ENCODE measurements at regions not wholly inside any gene's neighbourhood (a gene's known extent, or its start where the extent isn't known, plus 50 kb on each side); places are given as distances from the start of the nearest gene placed in this dataset.
"Not testable (repeated sequence)": the region's sequence is repeated elsewhere in the genome, so short reads cannot be mapped to it uniquely, and the experiment has no call there.

DNA sequence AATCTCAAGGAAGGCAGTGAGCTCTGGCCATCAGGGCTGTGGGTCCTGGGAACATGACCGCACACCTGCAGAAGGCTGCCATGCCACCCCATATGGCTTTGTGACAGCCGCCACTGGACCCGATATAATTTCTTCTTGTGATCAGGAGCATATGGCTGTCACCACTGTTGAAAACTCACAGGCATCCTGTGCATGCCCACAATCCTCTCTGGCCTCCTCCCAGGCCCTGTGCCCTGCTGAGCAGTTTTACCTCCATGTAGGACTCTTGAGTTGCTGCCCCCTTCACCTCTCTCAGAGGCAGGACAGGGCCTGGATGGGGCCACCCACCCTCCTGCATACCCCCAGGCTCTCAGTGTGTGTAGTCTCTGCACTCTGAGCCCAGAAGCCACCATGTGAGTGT is 391.9 kb upstream of the AKR1E2 start:
- no peak for DNase-seq

DNA sequence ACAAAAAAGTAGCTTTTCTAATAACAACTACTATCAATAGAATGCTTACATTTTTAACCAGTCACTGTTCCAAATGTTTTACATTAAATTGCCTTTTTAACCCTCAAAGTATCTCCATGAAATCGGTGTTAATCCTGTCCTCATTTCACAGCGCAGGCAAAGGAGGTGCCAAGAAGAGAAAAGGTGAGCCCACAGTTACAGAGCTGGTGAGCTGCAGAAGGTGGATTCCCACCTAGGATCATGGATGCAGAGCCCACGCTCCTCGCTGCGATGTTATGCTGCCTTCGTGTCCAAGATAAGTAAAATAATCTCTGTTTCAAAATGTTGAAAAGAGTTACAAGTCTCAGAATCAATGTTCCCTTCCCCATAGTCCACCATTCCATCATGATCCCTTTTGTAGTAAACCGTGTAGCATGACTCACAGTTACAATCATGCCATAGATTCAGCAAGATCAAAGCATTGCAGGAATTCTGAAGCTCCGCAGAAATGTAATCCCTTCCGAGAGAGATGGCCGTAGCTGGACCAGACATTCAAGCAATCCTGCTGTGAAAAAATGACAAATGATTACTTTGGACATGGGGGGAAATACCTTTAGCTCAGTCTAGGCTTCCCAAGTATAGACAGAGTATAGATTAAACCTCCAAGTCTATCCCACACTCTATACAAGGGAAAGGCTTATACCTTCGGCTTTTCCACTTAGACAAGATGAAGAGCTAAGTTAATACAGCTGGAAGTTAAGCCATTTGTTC is 394.7 kb upstream of the AKR1E2 start:
- DNase-seq, result no peak

DNA sequence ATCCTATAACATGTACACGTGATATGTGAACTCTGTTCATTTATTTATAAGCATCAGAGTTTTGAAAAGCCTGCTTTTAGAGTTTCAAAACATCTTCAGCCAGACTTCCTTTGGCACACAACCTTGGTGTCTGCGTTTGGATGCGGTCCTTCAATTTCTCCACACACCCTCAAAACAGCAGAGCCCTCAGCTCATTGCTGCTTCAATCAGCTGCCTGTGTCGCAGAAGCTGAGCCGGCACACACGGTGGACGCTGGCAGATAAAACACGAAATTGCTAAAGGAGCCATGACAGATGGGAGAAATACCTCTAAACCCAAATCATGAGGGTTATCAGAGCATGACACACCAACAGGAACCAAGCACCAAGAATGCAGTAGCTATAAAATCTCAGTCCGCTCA is 396.4 kb upstream of the AKR1E2 start:
- DNase-seq, result peak; percentile 1

DNA sequence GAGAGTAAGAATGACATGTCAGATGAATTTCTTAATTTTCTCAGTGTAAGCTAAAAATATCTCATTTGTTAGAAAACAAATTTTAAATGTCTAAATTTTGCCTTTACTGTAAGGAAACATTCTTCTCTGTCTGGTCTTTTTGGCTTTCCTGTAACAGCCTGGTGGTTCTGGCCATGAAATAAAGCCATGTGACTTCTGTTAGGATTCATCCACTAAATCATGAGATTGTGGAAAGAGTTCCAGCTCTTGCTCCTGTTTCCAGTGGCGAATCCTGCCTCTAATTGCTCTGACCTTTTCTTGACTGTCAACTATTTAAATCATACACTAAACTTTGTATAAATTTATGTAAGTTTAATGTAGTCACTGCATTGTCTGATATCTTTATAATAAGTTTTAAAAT is 398.5 kb upstream of the AKR1E2 start:
- no peak for DNase-seq

DNA sequence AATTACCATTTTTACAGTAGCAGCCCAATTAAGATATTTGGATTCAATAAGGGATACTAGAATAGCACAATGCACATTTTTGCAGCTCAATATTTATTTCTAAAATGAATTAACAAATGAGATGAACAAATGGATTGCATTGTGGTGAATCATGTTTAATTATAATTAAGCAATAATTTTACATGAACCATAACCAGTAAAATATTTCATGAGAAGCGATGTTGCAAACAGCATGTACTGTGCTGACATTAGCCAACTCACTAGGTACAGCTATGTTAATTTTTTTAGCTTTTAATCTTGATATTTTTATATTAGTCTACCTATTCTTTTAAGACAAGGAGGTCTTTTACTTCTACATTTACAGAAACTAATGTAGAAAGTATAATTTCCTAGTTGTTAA is 399.1 kb upstream of the AKR1E2 start:
- no peak for DNase-seq

DNA sequence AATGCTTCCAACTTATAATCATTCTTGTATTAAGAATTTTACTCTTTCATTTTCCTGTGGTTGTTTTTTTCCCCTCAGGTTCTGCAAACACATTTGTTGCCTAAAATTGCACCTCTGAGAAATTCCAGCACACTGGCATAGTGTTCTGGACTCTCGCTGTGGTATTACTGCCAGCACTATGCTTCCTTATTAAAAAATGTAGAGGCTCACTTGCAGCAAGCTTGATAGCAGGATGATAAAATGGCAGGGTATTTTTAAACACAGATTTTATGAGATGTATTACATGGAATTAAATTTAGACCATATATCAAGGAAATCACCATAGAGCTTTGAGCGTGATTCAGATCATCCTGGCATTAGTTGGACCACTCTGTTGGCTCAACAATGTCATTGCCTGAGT is 416.7 kb upstream of the AKR1E2 start:
- no peak for DNase-seq

DNA sequence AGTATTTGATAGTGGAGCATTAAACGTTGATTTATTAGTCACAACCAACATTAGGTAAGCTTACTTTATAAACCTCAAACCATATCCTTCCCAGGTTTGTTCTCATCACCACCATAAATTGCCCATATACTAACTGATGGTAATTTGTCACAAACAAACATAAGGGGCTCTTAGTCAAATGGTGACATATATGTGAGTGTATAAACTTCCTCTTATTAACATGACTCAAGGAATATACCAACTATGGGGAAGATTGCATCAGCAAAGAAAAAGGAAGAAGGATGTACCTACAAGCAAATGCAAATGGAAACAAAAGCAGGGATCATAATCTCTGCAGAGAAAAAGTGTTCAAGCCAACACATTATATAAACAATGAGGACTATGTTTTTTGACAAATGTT is 418.2 kb upstream of the AKR1E2 start:
- DNase-seq, result no peak

DNA sequence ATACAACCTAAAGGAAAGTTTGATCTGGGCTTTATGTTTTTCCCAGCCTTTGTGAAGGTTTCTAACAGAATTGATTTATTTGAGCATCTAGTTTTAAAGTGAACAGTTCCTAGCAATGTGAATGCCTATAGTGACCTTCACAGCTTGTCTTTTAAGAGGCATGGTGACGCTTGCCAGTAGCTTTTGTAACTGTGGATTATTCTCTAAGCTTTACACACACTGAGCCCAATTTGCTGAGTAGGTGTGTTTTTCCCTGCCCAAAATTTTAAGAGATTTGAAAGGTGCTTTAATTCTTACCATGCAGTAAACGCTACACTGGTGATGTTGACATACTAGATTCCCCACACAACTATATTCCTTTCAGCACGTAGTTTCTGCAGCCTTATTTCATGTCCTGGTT is 420.2 kb upstream of the AKR1E2 start:
- DNase-seq, result no peak

DNA sequence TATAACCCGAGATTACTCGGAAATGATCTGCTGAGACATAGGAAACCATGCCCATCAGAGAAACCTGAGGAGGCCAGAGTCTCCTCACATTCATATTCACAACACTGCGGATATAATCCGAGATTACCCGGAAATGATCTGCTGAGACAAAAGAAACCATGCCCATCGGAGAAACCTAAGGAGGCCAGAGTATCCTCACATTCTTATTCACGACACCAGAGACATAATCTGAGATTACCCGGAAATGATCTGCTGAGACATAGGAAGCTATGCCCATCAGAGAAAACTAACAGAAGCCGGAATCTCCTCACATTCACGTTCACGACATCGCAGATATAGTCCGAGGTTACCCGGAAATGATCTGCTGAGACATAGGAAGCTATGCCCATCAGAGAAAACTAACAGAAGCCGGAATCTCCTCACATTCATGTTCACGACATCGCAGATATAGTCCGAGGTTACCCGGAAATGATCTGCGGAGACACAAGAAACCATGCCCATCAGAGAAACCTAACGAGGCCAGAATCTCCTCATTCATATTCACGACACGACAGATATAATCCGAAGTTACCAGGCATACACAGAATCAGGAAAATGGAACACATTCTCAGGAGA is 422.3 kb upstream of the AKR1E2 start:
- DNase-seq, result no peak

DNA sequence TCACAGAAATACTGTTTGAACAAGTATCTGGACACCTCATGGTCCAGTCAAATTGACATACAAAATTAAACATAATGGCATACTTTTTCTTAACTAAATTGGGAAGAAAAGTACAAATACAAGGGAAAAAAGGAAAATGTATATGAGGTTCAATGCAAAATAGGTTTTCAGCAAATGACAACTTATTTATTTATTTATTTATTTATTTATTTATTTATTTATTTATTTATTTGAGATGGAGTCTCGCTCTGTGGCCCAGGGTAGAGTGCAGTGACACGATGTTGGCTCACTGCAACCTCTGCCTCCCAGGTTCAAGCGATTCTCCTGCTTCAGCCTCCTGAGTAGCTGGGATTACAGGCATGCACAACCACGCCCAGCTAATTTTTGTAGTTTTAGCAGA is 424.9 kb upstream of the AKR1E2 start:
- DNase-seq, result not testable (repeated sequence)

DNA sequence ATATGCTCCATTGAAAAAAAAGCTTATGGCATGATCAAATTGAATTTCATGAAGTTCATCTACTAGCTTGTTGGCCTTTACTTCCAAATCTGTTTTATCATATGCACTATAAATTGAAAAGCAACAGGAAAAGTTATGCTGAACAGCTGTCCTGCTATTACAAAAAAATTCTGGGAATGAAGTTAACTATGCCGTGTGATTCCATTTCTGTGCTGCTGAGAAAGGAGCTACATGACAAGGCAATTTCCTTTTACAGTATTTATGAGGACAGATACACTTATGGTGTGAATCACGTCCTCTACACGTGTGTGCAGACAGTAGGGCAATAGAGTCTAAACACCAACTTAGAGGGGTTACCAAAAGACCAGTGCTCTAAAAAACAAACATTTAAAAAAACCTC is 426.5 kb upstream of the AKR1E2 start:
- no peak for DNase-seq

DNA sequence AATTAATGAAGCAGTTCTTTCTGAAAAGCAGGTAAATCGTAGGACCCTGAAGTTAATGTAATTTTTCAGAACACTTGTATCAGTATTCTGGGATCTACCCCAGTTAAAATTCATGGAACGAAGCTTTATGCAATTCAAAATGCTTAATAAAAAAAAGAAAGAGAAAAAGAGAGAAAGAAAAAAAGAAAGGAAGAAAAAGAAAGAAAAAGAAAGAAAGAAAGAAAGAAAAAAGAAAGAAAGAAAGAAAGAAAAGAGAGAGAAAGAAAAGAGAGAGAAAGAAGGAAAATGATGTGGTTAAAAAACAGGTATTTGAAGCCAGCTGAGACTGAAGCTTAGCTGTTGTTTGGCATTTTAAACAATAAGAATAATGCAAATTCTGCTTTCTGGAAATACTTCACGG is 427.4 kb upstream of the AKR1E2 start:
- DNase-seq, result no peak

DNA sequence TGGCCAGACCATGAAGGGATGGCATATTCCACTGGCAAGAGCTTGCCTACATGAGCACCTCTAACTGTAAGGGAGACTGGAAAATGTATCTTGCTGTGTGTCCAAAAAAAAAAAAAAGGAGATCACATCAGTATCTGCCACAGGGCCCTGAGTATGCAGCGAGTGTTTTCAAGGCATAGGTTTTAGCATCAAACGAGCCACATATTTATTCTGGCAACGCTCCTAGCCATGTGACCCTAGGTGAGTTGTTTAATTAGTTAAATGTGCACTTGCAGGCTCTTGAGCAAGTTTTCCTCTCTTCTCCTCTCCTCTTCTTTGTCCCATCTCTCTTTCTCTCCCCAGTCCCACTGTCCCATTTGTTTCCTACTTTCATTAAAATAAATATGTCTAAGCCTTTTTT is 428.7 kb upstream of the AKR1E2 start:
- DNase-seq, result no peak

DNA sequence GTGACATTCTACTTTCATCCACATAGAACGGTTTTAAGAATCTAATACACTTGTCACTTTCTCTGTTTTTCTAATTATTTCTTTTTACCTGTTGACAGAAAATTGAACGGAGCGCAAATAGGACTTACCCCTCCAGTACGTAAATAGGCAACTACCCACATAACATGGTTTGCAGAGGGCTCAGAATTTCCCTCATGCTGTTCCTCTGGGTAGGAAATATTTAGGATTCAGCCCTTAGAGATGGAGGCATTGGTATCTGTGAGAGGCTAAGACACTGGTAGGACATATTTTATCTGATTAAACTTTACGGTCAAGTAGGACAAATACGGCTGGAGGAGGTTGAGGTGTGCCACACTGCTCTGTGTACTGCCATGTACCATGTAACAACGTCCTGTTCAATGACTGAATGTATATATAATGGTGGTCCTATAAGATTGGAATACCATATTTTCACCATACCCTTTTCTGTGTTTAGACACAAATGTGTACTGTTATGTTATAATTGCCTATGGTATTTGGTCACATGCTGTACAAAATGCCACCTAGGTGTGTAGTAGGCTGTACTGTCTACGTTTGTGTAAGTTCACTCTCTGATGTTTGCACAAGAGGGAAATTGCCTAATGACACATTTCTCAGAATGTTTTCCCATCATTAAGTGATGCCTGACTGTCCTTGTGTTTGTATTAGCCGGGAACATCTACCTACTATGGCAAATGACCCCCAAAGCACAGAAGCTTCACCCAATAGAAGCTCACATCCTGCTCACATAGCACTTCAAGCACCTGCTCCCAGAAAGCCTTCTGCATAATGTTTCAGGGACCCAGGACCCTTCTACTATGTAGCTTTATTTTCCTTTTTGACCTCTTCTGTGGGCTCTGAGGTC is 429.4 kb upstream of the AKR1E2 start:
- DNase-seq, result no peak

DNA sequence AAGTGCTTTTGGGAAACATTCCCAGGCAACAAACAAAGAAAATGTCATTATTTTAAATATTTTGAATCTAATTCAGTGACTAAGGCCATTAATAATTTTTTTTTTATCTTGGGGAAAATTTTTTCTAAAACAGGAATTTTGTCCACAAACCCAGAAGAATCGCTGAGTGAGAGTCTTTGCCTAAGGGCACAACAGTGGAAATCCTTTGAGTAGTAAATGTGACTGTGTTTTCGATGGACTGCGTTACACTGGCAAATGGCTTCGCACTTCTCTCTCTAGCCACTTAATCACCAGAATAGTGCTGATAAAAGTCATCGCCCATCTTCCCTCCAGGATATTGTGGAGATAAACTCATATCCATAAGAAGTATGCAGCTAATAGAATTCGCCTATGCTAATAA is 430.3 kb upstream of the AKR1E2 start:
- DNase-seq, result no peak

DNA sequence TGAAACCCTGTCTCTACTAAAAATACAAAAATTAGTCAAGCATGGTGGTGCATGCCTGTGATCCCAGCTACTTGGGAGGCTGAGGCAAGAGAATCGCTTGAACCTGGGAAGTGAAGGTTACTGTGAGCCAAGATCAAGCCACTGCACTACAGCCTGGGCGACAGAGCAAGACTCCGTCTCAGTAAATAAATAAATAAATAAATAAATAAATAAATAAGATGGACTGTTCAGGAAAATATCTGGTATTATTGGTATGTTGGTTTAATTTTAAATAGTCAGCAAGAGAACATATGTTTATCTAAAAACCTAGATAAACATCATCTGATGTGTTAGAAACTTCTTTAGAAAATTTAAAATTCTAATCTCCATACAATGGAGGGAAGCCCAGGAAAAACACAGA is 431.6 kb upstream of the AKR1E2 start:
- not testable (repeated sequence) for DNase-seq

DNA sequence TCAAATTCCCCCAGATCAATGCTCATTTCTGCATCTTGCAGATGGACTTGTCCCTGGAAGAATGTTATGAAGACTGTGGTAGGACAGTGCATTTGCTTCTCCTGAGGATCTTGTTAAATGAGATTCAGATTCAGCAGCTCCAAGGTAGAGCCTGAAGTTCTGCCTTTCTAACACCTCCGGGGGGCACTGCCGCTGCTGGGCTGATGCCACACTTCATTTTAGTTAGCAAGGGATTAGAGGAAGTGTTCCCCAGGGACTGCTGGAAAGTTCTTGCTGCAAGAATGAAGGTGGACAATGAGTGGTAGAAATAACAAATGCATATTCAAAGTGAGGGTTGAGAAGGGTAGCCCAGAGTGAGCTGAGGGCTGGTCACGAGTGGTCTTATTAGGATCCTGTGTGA is 434.3 kb upstream of the AKR1E2 start:
- DNase-seq, result no peak

DNA sequence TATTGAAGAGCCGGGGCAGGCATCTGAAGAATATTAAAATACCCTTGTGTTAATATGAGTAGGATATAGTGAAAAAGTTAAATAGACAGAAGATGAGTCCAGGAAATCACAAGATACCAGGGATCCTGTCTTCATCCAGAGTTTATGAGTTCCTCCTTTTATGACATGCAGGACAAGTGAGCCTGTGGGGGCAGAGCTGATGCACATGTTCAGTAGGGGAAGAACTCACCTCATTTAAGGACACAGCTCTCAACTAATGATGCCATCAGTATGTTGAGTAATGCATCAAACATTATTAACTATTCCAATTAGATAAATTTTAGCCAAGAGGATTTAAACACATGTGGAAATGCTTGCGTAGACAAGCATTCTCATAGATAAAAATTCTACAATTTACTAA is 435.8 kb upstream of the AKR1E2 start:
- no peak for DNase-seq

DNA sequence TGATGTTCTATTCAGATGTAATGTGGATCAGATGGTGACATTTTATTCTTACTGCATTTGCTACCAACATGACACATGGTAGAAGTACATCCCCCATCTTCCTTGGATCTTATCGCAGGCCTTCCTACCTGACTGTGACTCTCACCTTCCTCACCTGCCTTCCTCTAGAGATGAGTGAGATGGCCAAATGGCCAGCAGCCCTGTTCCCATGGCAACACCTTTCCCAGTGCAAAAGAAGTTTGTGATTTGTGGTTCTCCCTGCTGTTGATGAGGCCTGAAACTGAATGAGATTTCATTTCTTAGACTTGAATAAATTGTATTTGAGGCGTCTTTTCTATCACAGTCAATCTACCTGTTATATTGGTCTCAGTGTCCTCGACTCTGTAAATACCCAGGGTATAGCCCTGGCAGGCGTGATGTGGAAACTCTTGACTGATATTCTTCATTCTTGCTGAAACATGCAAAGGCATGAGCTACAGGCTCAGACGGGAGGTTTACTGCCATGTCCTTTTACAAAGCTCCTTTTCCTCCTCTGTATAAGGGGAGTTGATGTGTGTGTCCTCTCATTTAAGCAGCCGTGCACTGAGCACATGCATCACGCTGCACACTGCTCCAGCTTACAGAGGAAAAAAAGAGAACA is 440.7 kb upstream of the AKR1E2 start:
- no peak for DNase-seq

DNA sequence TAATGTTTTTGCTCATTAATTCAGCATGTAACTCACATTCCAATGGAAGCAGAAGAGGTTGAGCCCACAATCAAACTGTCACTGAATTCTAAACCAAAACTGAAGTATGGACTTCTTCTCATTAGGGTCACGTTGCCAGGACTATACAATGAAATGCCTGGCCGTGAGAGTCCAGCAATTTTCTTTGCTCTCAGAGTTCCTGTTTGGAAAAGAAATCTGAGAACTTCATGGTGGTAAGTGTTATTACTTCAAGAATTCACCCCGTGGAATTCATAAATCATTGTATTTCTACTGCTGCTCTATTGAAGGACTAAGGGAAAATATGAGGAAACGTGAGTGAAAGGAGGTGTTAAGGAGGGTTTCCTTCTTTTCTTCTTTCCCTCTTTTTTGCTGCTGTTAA is 441.8 kb upstream of the AKR1E2 start:
- no peak for DNase-seq

DNA sequence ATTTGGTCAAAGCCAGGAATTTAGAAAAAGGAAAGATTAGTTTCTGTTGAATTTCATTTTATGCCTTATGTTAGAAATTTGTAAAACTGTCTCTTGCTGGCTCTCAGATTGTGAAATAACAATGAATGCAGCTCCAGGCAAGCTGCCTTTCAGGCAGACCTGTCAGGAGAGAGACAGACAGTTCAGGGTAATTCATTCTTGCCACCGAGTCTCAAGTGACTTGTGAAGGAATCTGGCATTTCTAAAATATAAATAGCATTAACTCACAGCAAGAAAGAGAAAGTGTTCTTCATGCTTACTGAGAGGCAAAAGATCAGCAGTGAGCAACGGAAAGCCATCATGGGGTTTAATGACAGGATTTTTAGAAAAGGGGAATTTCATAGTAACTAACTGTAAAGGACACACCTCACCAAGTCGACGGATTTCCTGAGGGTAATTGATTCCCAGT is 442.3 kb upstream of the AKR1E2 start:
- no peak for DNase-seq

DNA sequence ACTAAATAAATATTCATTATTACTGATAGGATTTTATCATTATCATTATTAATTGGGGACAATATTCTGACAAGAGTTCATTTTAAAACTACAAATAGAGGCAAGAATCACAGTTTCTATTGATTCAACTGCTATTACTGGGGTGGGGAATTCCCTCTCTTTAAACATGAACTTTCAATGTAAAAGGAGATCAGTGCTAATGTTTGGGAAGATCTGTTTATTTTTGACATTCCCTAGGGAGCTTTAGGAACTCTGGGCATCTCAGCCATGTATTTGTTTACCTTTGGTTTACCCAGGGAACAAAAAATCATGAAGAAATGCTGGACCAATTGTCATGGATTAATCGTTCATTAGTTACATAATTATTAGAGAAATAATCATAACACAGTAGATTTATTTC is 443.2 kb upstream of the AKR1E2 start:
- DNase-seq, result no peak

DNA sequence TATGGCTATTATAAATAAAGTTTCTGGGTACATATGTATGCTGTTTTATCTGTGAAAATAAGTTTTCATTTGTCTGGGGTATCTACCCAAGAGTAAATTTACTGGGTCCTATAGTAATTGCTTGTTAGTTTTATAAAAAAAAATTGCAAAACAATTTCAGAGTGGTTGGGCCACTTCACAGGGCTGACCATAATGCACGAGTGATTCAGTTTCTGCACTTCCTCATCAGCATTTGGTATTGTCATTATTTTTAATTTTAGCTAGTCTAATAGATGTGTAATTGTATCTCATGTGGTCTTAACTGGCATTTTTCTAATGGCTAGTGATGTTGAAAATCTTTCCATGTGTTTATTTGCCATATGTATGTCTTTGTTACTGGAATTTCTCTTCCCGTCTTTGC is 452.4 kb upstream of the AKR1E2 start:
- no peak for DNase-seq

DNA sequence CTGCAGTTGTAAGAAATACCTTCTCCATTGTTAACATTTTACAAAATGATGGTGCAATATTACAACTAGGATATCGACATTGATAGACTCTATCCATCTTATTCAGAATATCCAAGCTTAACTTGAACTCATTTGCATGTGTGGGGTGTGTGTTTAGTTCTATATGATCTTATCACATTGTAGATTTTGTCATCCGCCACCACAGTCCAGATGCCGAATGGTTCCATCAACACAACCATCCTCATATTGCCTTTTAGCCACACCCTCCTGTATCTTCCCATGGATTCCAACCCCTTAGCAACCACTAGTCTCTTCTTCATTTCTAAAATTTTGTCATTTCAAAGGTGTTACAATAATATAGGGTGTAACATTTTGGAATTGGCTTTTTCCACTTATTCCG is 452.9 kb upstream of the AKR1E2 start:
- no peak for DNase-seq

Measured in NCI-H446 treated with DMSO at 0.1 percent for 48 hours (cell line).